GM23248 (cell line): ENCODE measurements at regions not wholly inside any gene's neighbourhood (a gene's known extent, or its start where the extent isn't known, plus 50 kb on each side); places are given as distances from the start of the nearest gene placed in this dataset.

Source experiments
- DNase-seq: peaks from one replicate; pipeline ENCODE4 v3.0.0-alpha.2; 2015
- H2AFZ ChIP-seq: fragments of 200-600 bp; sonication (generic); 2 replicates; pipeline ENCODE4 v1.6.1; 2016; ENCODE audit warnings: antibody characterized with exemption
- H3F3A ChIP-seq: fragments of 200-600 bp; sonication (generic); 2 replicates; pipeline ENCODE4 v1.6.1; 2016; ENCODE audit warnings: mild to moderate bottlenecking, antibody characterized with exemption, mixed run types; ENCODE audit not compliant: insufficient read depth
- H3K27ac ChIP-seq: fragments of 200-600 bp; sonication (generic); 2 replicates; pipeline ENCODE4 v1.5.1; 2016; ENCODE audit warnings: mild to moderate bottlenecking
- H3K27me3 ChIP-seq: fragments of 200-600 bp; sonication (generic); replicated peaks from 2 replicates; pipeline ENCODE4 v1.6.1; 2016; ENCODE audit warnings: mild to moderate bottlenecking; ENCODE audit not compliant: insufficient read depth
- H3K36me3 ChIP-seq: fragments of 200-600 bp; sonication (generic); 2 replicates; pipeline ENCODE4 v1.6.1; 2016; ENCODE audit warnings: low read depth, mild to moderate bottlenecking
- H3K4me1 ChIP-seq: fragments of 200-600 bp; sonication (generic); 2 replicates; pipeline ENCODE4 v1.6.1; 2016; ENCODE audit warnings: mild to moderate bottlenecking; ENCODE audit not compliant: insufficient read depth
- H3K4me2 ChIP-seq: fragments of 200-600 bp; sonication (generic); one replicate; pipeline ENCODE4 v1.6.1; 2016; ENCODE audit warnings: mild to moderate bottlenecking; ENCODE audit not compliant: unreplicated experiment
- H3K4me3 ChIP-seq: fragments of 200-600 bp; sonication (generic); 2 replicates; pipeline ENCODE4 v1.5.1; 2016; ENCODE audit warnings: mild to moderate bottlenecking
- H3K79me2 ChIP-seq: fragments of 200-600 bp; sonication (generic); 2 replicates; pipeline ENCODE4 v1.6.1; 2016; ENCODE audit warnings: mild to moderate bottlenecking; ENCODE audit not compliant: insufficient read depth
- H3K9ac ChIP-seq: fragments of 200-600 bp; sonication (generic); 2 replicates; pipeline ENCODE4 v1.6.1; 2016; ENCODE audit warnings: mild to moderate bottlenecking
- H3K9me2 ChIP-seq: fragments of 200-600 bp; sonication (generic); 2 replicates; pipeline ENCODE4 v1.6.1; 2016; ENCODE audit warnings: mixed run types, mild to moderate bottlenecking, moderate library complexity; ENCODE audit not compliant: insufficient read depth
- H3K9me3 ChIP-seq: fragments of 200-600 bp; sonication (generic); one replicate; pipeline ENCODE4 v1.6.1; 2017; ENCODE audit warnings: low read depth
- H4K20me1 ChIP-seq: fragments of 200-600 bp; sonication (generic); 2 replicates; pipeline ENCODE4 v1.6.0; 2016; ENCODE audit not compliant: insufficient read depth
- EZH2 ChIP-seq: fragments of 200-600 bp; sonication (generic); IDR thresholded peaks from 2 replicates; pipeline ENCODE4 v1.6.1; 2018; ENCODE audit warnings: antibody characterized with exemption, mild to moderate bottlenecking; ENCODE audit not compliant: insufficient read depth, poor library complexity, severe bottlenecking
- EZH2phosphoT487 ChIP-seq: fragments of 200-600 bp; sonication (generic); IDR thresholded peaks from 2 replicates; pipeline ENCODE4 v1.6.1; 2018; ENCODE audit warnings: antibody characterized with exemption, moderate library complexity, mild to moderate bottlenecking, low read depth; ENCODE audit not compliant: insufficient read depth
- WGBS, 2 experiments: methylation state at CpG; one replicate each; pipeline ENCODE4 v1.1.6; 2015 to 2017; ENCODE audit warnings: low lambda C conversion rate in 2 of 2, low coverage in 1 of 2; ENCODE audit errors: missing lambda C conversion rate in 2 of 2; 5-methylcytosine and 5-hydroxymethylcytosine counted together
- in situ Hi-C: fragments of 300-500 bp; cut with MboI; formaldehyde crosslinking; loops from 2 replicates; pipeline ENCODE4 v1.15.0; 2020

DNA sequence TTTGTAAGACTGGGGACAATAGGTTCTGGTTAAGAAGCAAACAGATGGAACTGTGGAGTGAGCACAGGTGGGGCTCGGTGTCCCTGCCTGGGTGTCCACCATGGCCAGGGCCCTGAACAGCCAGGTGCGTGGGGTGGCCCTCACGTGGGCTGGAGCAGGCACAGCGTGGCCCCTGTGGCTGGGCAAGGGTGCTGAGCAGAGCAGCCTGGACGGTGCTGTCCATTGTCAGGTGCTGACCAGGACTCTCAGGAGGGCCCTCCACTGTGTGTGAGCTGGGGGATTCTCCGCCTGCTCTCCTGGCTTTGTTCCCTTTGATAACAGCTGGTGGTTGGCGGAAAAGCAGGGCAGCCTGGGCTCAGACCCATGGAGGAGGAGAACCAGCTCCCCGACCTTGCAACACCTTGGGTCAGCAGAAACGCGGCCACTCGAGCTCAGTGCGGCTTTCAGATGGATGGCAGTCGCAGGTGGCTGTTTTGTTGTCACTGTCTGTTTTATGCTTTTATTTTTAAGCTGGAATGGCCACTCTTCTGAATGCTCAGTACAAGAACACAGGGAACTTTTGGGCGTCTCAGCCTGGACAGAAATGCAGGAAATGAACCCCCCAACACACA, 273.9 kb upstream of the ADARB2 start:
- no peaks in the 10 kb centered on the region for H3K4me1 ChIP-seq
- H3K9ac ChIP-seq, result no peak overlapping the region
- H3K79me2 ChIP-seq, result no peaks in the 10 kb centered on the region
- no peak overlapping the region for H3K4me2 ChIP-seq
- no peak overlapping the region for H3K4me3 ChIP-seq
- no peaks in the 10 kb centered on the region for H3K9me2 ChIP-seq
- in situ Hi-C loops, result no loop called here
- 26 to 27% methylated on average over 13 to 14 of the region's 14 CpGs for WGBS, 2 experiments
- no peaks in the 10 kb centered on the region for H3K36me3 ChIP-seq
- no peak for DNase-seq
- H3K9me3 ChIP-seq, result no peaks in the 10 kb centered on the region
- no peaks in the 10 kb centered on the region for H3F3A ChIP-seq
- H4K20me1 ChIP-seq, result no peaks in the 10 kb centered on the region
- no peaks in the 10 kb centered on the region for H3K27me3 ChIP-seq
- H3K27ac ChIP-seq, result no peak overlapping the region
- no peak for TF ChIP-seq EZH2
- TF ChIP-seq EZH2phosphoT487, result no peak
- H2AFZ ChIP-seq, result no peak overlapping the region

DNA sequence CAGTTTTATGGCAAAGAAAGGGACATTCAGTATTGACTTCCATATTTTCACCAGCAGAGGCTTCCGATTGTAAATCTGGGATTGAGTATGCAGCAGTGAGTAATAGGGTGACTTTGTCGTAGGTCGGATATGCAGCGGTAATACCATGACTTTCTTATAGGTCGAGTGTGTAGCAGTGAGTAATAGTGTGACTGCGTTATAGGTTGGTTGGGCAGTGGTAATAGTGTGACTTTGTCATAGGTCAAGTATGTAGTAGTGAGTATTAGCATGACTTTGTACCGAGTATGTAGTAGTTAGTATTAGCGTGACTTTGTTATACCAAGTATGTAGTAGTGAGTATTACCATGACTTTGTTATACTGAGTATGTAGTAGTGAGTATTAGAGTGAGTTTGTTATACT, 268.2 kb upstream of the ADARB2 start:
- no peaks in the 10 kb centered on the region for H4K20me1 ChIP-seq
- H3K27ac ChIP-seq, result no peak overlapping the region
- no peak for DNase-seq
- H3K4me1 ChIP-seq, result no peaks in the 10 kb centered on the region
- H3F3A ChIP-seq, result no peaks in the 10 kb centered on the region
- 56 to 65% methylated on average over 8 of the region's 8 CpGs for WGBS, 2 experiments
- in situ Hi-C loops, result no loop called here
- no peaks in the 10 kb centered on the region for H3K9me2 ChIP-seq
- TF ChIP-seq EZH2, result no peak
- TF ChIP-seq EZH2phosphoT487, result no peak
- H2AFZ ChIP-seq, result no peak overlapping the region
- no peaks in the 10 kb centered on the region for H3K9me3 ChIP-seq
- H3K4me3 ChIP-seq, result no peak overlapping the region
- no peak overlapping the region for H3K9ac ChIP-seq
- H3K27me3 ChIP-seq, result no peaks in the 10 kb centered on the region
- no peaks in the 10 kb centered on the region for H3K79me2 ChIP-seq
- H3K4me2 ChIP-seq, result no peak overlapping the region
- no peaks in the 10 kb centered on the region for H3K36me3 ChIP-seq

DNA sequence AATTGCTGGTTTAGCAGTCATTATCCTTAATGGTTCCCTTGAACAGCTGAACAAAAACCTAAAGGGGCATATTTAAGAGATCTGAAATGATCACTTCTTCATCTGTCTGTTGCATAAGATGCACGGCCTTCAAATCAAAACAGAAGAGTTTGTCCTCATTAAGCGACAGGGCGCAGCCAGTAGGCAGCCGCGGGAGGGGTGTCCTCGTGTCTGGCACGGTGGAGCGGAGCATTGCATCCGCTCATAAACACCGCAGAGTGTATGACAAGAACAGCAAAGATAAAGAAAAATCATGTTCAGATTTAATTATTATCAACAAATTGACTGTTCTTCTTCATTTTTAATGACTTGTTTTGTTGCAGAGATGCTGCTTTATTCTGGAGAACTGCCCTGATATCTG, 255.6 kb upstream of the ADARB2 start:
- Histone ChIP-seq H2AFZ (no peak overlapping the region), H3F3A (no peaks in the 10 kb centered on the region), H3K36me3 (no peaks in the 10 kb centered on the region), H3K4me1 (no peaks in the 10 kb centered on the region), H3K9me3 (no peaks in the 10 kb centered on the region), H3K9me2 (no peaks in the 10 kb centered on the region), H4K20me1 (no peaks in the 10 kb centered on the region), H3K4me2 (no peak overlapping the region), H3K27me3 (no peaks in the 10 kb centered on the region), H3K4me3 (no peak overlapping the region), H3K27ac (no peak overlapping the region), H3K9ac (no peak overlapping the region), H3K79me2 (no peaks in the 10 kb centered on the region)
- 61 to 70% methylated on average over 10 of the region's 10 CpGs for WGBS, 2 experiments
- DNase-seq, result no peak
- in situ Hi-C loops, result no loop called here
- TF ChIP-seq EZH2 (no peak), EZH2phosphoT487 (no peak)

DNA sequence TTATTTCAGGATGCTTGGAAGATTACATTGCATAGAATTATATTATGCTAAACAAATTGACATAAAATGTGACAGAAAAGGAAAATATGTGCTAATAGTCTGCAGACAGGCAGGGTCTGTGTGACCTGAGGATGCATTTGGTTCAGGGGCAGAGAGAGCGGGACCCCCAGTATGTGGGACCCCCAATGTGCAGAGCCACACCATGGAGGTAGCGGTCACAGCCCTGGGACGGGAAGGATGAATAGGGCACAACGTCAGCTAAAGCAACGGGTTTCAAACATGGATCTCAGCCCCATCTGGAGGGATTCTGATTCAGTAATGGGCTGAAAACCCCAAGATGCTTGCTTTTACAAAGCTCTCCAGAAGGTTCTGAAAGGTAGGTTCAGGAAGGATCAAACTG, 251.8 kb upstream of the ADARB2 start:
- H3K4me3 ChIP-seq, result no peak overlapping the region
- TF ChIP-seq EZH2phosphoT487 (no peak), EZH2 (no peak)
- H3F3A ChIP-seq, result no peaks in the 10 kb centered on the region
- no peaks in the 10 kb centered on the region for H3K27me3 ChIP-seq
- 31 to 37% methylated on average over 5 of the region's 5 CpGs for WGBS, 2 experiments
- no peaks in the 10 kb centered on the region for H3K79me2 ChIP-seq
- no peaks in the 10 kb centered on the region for H3K4me1 ChIP-seq
- DNase-seq, result no peak
- H3K36me3 ChIP-seq, result no peaks in the 10 kb centered on the region
- H3K27ac ChIP-seq, result no peak overlapping the region
- in situ Hi-C loops, result no loop called here
- H4K20me1 ChIP-seq, result no peaks in the 10 kb centered on the region
- no peaks in the 10 kb centered on the region for H3K9me3 ChIP-seq
- no peaks in the 10 kb centered on the region for H3K9me2 ChIP-seq
- no peak overlapping the region for H3K9ac ChIP-seq
- no peak overlapping the region for H3K4me2 ChIP-seq
- H2AFZ ChIP-seq, result no peak overlapping the region

DNA sequence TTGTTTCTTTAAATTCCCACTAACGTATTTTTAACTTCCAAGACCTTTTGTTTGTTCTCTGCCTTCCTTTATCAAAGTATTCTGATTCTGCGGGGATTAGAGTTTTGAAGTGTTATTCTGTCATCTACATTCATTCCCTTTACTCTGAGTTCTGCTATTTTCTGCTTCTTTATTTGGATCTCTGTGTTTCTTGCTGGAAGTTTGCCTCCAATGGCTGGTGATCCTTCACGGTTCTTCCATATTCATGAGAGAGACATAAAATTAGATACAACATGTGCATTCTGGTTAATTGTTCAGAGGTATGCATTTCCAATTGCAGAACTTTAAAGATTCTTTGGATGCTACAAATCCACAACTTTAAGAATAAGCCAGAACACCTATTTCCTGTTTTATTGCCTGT, 244.7 kb upstream of the ADARB2 start:
- 12 to 14% methylated on average over 3 of the region's 3 CpGs for WGBS, 2 experiments
- Histone ChIP-seq H3K4me2 (no peak overlapping the region), H3K4me3 (no peak overlapping the region), H3K9me3 (no peaks in the 10 kb centered on the region), H4K20me1 (no peaks in the 10 kb centered on the region), H3K27ac (no peak overlapping the region), H3K79me2 (no peaks in the 10 kb centered on the region), H3K4me1 (no peaks in the 10 kb centered on the region), H2AFZ (no peak overlapping the region), H3K36me3 (no peaks in the 10 kb centered on the region), H3K9me2 (no peaks in the 10 kb centered on the region), H3F3A (no peaks in the 10 kb centered on the region), H3K27me3 (no peaks in the 10 kb centered on the region), H3K9ac (no peak overlapping the region)
- TF ChIP-seq EZH2phosphoT487, result no peak
- no peak for TF ChIP-seq EZH2
- no peak for DNase-seq
- in situ Hi-C loops, result no loop called here
